Peyer's patch (tissue), 4 donors: ENCODE measurements at regions not wholly inside any gene's neighbourhood (a gene's known extent, or its start where the extent isn't known, plus 50 kb on each side); places are given as distances from the start of the nearest gene placed in this dataset.

ENCODE experiments used
- DNase-seq, 3 donors: peaks; one replicate each; pipeline ENCODE4 v3.0.0-alpha.2; 2017 to 2019
- H3K27ac ChIP-seq, 4 donors: fragments of 200-600 bp; sonication (generic); one replicate each; pipeline ENCODE4 v1.5.1; 2016 to 2019
- H3K27me3 ChIP-seq, 2 donors: fragments of 200-600 bp; sonication (generic); one replicate each; pipeline ENCODE4 v1.5.1; 2019
- H3K36me3 ChIP-seq, 3 donors: fragments of 200-600 bp; sonication (generic); one replicate each; pipeline ENCODE4 v1.5.1; 2016 to 2019
- H3K4me1 ChIP-seq, 4 donors: fragments of 200-600 bp; sonication (generic); one replicate each; pipeline ENCODE4 v1.5.1; 2016 to 2019
- H3K4me3 ChIP-seq, 4 donors: fragments of 200-600 bp; sonication (generic); 1 replicate in 3 of 4; 2 replicates in 1 of 4; pipeline ENCODE4 v1.5.1; 2016 to 2019; ENCODE audit warnings: mild to moderate bottlenecking in 1 of 4
- H3K9me3 ChIP-seq, 4 donors: fragments of 200-600 bp; sonication (generic); one replicate each; pipeline ENCODE4 v1.5.1; 2016 to 2019; ENCODE audit warnings: mild to moderate bottlenecking in 1 of 4
- POLR2A ChIP-seq, 2 donors: fragments of 450-650 bp; IDR thresholded peaks; one replicate each; pipeline ENCODE4 v1.5.1; 2017; ENCODE audit warnings: antibody characterized with exemption in 2 of 2, mild to moderate bottlenecking in 2 of 2, moderate library complexity in 2 of 2
- TF ChIP-seq, protein P1 (sequence below), 6 experiments: fragments of 450-650 bp in 4 of 6; fragments of 200-600 bp in 2 of 6; sonication (generic) in 1 of 6; IDR thresholded peaks; one replicate each; pipeline ENCODE4 v1.5.1; 2017 to 2019; ENCODE audit warnings: antibody characterized with exemption in 6 of 6, mild to moderate bottlenecking in 3 of 6, moderate library complexity in 1 of 6

DNA sequence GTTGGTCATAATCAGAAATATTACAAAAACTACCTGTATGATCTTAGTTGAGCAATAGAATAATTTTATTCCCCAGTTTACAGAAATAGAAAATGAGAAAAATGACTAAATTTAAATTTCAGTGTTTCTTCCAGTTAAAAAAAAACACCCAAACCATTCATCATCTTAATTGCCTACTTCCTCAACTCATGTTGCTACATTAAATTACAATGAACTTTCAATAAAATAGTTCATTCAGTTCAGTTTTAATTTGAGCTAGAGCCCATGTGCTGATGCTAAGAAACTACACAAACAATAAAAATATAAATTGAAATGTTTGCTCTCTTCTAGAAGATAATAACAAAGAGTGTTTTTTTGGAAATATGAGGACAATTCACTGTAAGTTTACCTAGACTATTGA lies 820.4 kb downstream of the SLITRK6 start:
- H3K4me3 ChIP-seq: no peak overlapping the region
- no peak for TF ChIP-seq POLR2A (IDR thresholded peaks at IDR 0.05)
- TF ChIP-seq, protein P1, sequence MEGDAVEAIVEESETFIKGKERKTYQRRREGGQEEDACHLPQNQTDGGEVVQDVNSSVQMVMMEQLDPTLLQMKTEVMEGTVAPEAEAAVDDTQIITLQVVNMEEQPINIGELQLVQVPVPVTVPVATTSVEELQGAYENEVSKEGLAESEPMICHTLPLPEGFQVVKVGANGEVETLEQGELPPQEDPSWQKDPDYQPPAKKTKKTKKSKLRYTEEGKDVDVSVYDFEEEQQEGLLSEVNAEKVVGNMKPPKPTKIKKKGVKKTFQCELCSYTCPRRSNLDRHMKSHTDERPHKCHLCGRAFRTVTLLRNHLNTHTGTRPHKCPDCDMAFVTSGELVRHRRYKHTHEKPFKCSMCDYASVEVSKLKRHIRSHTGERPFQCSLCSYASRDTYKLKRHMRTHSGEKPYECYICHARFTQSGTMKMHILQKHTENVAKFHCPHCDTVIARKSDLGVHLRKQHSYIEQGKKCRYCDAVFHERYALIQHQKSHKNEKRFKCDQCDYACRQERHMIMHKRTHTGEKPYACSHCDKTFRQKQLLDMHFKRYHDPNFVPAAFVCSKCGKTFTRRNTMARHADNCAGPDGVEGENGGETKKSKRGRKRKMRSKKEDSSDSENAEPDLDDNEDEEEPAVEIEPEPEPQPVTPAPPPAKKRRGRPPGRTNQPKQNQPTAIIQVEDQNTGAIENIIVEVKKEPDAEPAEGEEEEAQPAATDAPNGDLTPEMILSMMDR (IDR thresholded peaks at IDR 0.05): no peak

DNA sequence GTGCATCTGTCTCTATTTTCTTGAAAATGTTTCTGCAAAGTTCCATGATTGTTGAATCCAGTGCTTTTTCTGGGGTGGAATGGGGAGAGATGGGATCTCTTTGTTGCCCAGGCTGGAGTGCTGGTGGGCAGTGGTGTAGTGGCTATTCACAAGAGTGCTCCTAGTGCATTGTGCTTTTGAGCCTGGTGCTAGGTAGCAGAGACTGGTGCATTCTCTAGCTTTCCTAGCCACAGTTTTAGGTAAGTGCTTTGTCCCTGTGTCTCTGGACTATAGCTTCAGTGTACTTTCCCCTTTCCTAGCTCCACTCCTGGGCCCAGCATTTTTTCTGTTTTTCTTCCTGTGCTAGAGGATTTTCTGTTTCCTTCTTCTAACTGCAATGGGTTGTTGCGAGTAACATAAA lies 825.6 kb downstream of the SLITRK6 start:
- TF ChIP-seq, protein P1 (IDR thresholded peaks at IDR 0.05): no peak
- no peak for TF ChIP-seq POLR2A (IDR thresholded peaks at IDR 0.05)
- H3K27me3 ChIP-seq: no peaks in the 10 kb centered on the region
- H3K4me3 ChIP-seq: no peak overlapping the region
- no peaks in the 10 kb centered on the region for H3K9me3 ChIP-seq
- H3K27ac ChIP-seq: no peak overlapping the region
- H3K36me3 ChIP-seq: no peaks in the 10 kb centered on the region
- no peaks in the 10 kb centered on the region for H3K4me1 ChIP-seq
- DNase-seq: no peak

More for the DNA sequence above, 820.4 kb downstream of the SLITRK6 start:
- no peak for DNase-seq
- H3K36me3 ChIP-seq: no peaks in the 10 kb centered on the region
- H3K27ac ChIP-seq: no peak overlapping the region
- H3K9me3 ChIP-seq: no peaks in the 10 kb centered on the region
- no peaks in the 10 kb centered on the region for H3K27me3 ChIP-seq
- no peaks in the 10 kb centered on the region for H3K4me1 ChIP-seq

DNA sequence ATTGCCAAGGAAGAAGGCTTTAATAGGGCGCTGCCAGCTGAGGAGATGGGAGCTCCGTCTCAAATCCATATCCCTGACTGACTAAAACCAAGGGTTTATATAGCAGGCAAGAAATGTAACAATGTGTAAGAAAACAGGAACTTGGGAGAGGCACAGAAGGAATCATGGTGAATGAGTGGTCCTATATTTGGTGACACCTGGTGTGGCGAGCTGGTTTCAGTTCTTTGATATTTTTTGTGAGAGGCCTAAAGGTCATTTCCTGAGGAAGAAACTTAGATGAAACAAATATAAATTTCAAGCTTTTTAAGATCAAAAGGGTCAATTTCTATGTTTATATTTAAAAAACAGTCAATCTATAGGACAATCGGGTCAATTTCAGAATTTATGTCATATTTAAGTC lies 826.3 kb downstream of the SLITRK6 start:
- Histone ChIP-seq H3K27ac (no peak overlapping the region), H3K9me3 (no peaks in the 10 kb centered on the region), H3K4me3 (no peak overlapping the region), H3K27me3 (no peaks in the 10 kb centered on the region), H3K36me3 (no peaks in the 10 kb centered on the region), H3K4me1 (no peaks in the 10 kb centered on the region)
- TF ChIP-seq, protein P1 (IDR thresholded peaks at IDR 0.05): no peak
- no peak for TF ChIP-seq POLR2A (IDR thresholded peaks at IDR 0.05)
- no peak for DNase-seq

DNA sequence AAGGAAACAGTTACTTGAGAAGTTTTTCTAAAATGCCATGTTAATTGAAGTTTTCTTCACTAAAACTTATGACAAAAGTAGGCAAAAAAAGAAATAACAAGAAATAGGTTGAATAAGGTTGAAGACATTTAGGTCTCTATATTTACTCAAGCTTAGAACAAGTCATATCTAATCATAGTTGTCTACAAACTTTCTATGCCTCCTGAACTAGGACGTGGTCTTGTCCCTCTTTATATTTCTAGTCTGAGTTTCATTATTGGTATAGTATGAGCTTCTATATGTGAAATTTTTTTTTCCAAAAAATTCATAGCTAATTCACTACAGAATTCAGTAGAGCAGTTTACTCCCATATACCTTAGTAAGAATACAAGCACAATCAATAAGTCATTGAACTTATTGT lies 836.4 kb downstream of the SLITRK6 start:
- Histone ChIP-seq H3K27me3 (no peaks in the 10 kb centered on the region), H3K4me3 (no peak overlapping the region), H3K4me1 (no peaks in the 10 kb centered on the region), H3K9me3 (no peaks in the 10 kb centered on the region), H3K27ac (no peak overlapping the region), H3K36me3 (no peaks in the 10 kb centered on the region)
- TF ChIP-seq, protein P1 (IDR thresholded peaks at IDR 0.05): no peak
- no peak for TF ChIP-seq POLR2A (IDR thresholded peaks at IDR 0.05)
- DNase-seq: no peak

DNA sequence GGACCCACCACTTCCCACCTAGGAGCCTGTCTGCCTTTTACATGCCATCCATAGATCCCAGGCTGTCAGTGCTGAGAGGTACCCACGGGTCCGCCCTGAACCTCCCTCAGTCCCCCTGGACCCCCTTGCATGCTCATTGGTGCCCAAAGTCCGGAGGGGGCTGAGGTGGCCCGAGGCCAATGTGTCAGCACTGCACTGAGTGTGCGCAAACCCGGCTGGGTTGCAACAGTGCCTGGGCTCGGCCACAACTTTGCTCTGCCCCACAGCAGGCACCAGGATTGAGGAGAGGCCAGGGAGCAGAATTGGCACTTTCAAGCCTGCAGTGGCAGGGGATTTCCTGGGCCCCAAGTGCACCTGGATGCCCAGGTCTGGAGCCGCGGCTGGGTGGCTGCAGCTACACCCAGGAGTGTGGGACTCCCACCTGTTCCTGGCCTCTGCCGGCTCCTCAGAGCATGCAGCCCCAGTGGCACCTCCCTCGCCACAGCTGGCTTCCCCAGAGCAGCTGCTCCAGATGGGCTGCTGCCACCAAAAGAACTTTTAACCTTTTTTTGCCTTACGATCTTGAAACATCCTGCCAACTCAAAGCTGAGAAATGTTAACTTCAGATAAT lies 837.0 kb downstream of the SLITRK6 start:
- Histone ChIP-seq H3K9me3 (no peaks in the 10 kb centered on the region), H3K36me3 (no peaks in the 10 kb centered on the region), H3K27ac (no peak overlapping the region), H3K4me1 (no peaks in the 10 kb centered on the region), H3K4me3 (no peak overlapping the region), H3K27me3 (no peaks in the 10 kb centered on the region)
- TF ChIP-seq, protein P1 (IDR thresholded peaks at IDR 0.05): no peak
- no peak for DNase-seq

DNA sequence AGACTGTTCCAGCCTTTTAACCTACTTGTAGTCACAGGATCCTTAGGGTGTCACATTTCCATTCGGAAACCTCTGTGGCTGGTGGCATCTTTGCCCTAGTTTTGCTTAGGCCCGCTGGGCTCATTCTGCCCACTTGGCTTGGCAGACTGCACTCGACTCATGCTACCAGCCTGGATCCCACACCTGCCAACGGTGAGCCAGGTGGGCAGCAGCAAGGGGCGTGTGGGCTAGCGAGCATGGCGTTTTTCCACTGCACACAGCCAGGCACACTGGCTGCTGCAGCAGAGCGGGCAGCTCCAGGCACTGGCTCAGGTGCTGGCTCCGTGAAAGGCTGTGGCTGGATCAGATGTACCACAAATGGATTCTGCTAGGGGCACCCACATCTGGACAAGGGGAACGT lies 838.2 kb downstream of the SLITRK6 start:
- H3K4me3 ChIP-seq: no peak overlapping the region
- H3K9me3 ChIP-seq: no peaks in the 10 kb centered on the region
- H3K27ac ChIP-seq: no peak overlapping the region
- TF ChIP-seq POLR2A (IDR thresholded peaks at IDR 0.05): no peak
- TF ChIP-seq, protein P1 (IDR thresholded peaks at IDR 0.05): no peak
- no peaks in the 10 kb centered on the region for H3K36me3 ChIP-seq
- H3K27me3 ChIP-seq: no peaks in the 10 kb centered on the region
- DNase-seq: no peak
- H3K4me1 ChIP-seq: no peaks in the 10 kb centered on the region
